GM18868 (cell line): ENCODE measurements at regions not wholly inside any gene's neighbourhood (a gene's known extent, or its start where the extent isn't known, plus 50 kb on each side); places are given as distances from the start of the nearest gene placed in this dataset.

Experiments used
- ATAC-seq: cut with Tn5 transposase; IDR thresholded peaks from one replicate; pipeline ENCODE4 v1.9.1; 2021; ENCODE audit warnings: mild to moderate bottlenecking, moderate library complexity; ENCODE audit not compliant: unreplicated experiment

GRCh38 chr12:38984388-38984787 lies 79.0 kb upstream of the CPNE8 start:
- ATAC-seq, result no peak

DNA sequence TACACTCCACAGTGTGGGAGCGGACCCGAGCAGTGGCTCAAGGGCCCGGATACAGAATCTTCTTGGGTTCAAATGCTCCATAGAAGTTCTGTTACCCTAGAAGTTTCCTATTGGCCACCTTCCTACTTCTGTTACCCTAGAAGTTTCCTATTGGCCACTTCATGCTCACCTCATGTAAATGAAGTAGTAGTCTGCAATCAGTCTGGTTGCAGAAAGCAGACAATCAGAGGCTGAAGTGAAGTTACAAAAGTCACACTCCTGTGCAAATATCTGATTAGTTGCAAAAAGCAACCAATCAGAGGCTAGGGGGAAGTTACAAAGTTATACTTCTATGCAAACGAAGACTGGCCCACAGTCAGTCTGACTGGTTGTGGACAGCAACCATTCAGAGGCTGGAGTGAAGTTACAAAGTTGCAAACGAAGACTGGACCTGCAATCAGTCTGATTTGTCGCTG lies 77.8 kb upstream of the CPNE8 start:
- ATAC-seq, result no peak

DNA sequence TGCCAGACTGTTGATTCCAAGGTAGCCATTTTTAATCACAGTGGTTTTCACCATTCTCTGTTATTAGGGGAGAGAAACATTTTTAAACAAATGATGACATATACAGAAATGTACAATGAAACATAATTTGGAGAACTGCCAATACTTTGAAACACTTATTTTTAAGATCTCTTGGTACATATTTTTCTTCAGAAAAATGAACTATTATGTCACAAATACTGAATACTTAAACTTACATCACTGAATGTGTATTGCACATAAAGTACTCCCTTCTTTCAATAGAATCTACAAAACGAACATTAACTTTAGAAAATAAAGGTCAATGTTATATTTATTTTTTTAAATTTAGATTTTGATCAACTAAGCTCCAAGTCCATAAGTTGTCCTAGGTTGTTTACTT lies 71.7 kb upstream of the CPNE8 start:
- ATAC-seq, result no peak

- no peak for ATAC-seq
Measured at GRCh38 chr12:38969706-38970105, 64.3 kb upstream of the CPNE8 start.

DNA sequence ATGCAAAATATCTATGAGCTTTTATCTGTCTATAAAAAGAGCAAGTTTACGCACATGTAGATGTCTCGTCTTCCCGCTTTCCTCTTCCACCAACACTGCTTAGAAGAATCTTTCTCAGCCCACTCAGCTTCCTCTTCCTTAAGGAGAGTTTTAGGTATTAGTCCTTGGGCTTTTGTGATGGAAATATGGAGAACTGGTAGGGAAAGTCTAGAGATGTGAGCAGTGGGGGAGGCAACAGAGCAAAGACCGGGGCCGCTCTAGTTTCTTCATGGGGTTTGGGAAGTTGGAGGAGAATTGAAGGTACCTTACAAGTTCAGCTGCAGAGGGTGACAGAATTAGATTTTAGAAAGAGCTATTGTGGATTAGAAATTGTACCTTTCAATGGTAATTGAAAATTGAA lies 56.3 kb upstream of the CPNE8 start:
- no peak for ATAC-seq

GRCh38 chr12:38961012-38961411 lies 55.6 kb upstream of the CPNE8 start:
- no peak for ATAC-seq

DNA sequence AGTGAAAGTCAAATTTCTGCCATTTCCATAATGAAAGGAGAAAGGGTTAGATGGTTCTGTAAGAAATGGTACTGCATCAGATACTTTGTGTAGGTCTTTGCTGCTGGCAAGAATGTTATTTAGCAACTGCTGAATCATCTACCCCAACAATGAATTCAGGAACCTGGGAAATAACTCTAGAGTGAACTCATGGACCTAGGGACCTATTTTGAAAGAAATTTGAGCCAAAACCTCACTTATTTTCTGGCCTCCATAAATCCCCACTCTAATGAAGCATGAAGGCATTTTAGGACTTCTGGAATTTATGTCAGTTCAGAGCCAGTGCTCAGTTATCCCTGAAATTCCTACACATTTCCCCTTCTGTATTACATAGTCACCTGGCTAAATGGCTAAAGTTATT lies 50.9 kb upstream of the CPNE8 start:
- no peak for ATAC-seq
